ENCODE measurements at regions not wholly inside any gene's neighbourhood (a gene's known extent, or its start where the extent isn't known, plus 50 kb on each side); places are given as distances from the start of the nearest gene placed in this dataset.

GRCh38 chr10:64265961-64266360 is 744.8 kb downstream of the REEP3 start:
- no peak for TF ChIP-seq POLR2A (IDR thresholded peaks at IDR 0.05)
- no peak for TF ChIP-seq EP300 (IDR thresholded peaks at IDR 0.05)
- no peak for TF ChIP-seq CTCF (IDR thresholded peaks at IDR 0.05)
